ENCODE measurements at regions not wholly inside any gene's neighbourhood (a gene's known extent, or its start where the extent isn't known, plus 50 kb on each side); places are given as distances from the start of the nearest gene placed in this dataset.

DNA sequence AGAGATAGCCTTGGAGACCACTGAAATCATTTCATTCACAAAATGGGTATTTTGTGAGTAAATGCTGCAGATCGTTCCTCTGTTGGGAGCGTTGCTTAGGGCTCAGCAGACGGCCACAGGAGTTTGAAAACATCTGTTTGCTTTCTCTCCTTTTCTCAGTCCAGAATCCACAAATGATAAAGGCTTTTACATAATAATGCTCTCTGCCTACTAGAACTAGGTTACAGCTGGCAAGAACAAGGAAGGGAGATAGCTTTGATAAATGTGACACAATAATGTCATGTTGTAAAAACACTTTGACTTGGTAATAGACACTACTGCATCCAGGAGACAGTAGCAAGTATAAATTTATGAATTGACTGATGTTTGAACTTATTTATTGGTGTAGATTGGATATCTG lies 1072.4 kb upstream of the CDH6 start:
- TF ChIP-seq, protein P1, sequence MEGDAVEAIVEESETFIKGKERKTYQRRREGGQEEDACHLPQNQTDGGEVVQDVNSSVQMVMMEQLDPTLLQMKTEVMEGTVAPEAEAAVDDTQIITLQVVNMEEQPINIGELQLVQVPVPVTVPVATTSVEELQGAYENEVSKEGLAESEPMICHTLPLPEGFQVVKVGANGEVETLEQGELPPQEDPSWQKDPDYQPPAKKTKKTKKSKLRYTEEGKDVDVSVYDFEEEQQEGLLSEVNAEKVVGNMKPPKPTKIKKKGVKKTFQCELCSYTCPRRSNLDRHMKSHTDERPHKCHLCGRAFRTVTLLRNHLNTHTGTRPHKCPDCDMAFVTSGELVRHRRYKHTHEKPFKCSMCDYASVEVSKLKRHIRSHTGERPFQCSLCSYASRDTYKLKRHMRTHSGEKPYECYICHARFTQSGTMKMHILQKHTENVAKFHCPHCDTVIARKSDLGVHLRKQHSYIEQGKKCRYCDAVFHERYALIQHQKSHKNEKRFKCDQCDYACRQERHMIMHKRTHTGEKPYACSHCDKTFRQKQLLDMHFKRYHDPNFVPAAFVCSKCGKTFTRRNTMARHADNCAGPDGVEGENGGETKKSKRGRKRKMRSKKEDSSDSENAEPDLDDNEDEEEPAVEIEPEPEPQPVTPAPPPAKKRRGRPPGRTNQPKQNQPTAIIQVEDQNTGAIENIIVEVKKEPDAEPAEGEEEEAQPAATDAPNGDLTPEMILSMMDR (conservative IDR thresholded peaks at IDR 0.05 in 1 of 2, IDR thresholded peaks at IDR 0.05 in 1 of 2; ENCODE audit: low read depth in 1 of 2, low read length in 2 of 2) = no peak
- no peak for TF ChIP-seq EZH2 (IDR thresholded peaks at IDR 0.05; ENCODE audit: low read length, missing control alignments)

Measured in fibroblast of lung (primary cell).